GM12864 (cell line): ENCODE measurements at regions not wholly inside any gene's neighbourhood (a gene's known extent, or its start where the extent isn't known, plus 50 kb on each side); places are given as distances from the start of the nearest gene placed in this dataset.

Source experiments
- DNase-seq: peaks from one replicate; pipeline ENCODE4 v3.0.0-alpha.2; 2011; ENCODE audit warnings: low read depth
- H3K4me3 ChIP-seq: 2 replicates; pipeline ENCODE4 v1.5.1; 2011; ENCODE audit warnings: mild to moderate bottlenecking, low read depth, low read length, control low read depth
- TF ChIP-seq, protein P1 (sequence below): IDR thresholded peaks from 2 replicates; pipeline ENCODE4 v1.5.1; 2011; ENCODE audit warnings: low read depth, mild to moderate bottlenecking, moderate library complexity, low read length, control low read depth, inconsistent platforms; ENCODE audit errors: missing control alignments

- H3K4me3 ChIP-seq = no peak overlapping the region
- DNase-seq = no peak
- TF ChIP-seq, protein P1, sequence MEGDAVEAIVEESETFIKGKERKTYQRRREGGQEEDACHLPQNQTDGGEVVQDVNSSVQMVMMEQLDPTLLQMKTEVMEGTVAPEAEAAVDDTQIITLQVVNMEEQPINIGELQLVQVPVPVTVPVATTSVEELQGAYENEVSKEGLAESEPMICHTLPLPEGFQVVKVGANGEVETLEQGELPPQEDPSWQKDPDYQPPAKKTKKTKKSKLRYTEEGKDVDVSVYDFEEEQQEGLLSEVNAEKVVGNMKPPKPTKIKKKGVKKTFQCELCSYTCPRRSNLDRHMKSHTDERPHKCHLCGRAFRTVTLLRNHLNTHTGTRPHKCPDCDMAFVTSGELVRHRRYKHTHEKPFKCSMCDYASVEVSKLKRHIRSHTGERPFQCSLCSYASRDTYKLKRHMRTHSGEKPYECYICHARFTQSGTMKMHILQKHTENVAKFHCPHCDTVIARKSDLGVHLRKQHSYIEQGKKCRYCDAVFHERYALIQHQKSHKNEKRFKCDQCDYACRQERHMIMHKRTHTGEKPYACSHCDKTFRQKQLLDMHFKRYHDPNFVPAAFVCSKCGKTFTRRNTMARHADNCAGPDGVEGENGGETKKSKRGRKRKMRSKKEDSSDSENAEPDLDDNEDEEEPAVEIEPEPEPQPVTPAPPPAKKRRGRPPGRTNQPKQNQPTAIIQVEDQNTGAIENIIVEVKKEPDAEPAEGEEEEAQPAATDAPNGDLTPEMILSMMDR = no peak
These were observed 809.9 kb upstream of the RGS18 start for GRCh38 chr1:191348328-191348727.

- H3K4me3 ChIP-seq = no peak overlapping the region
- DNase-seq = no peak
- TF ChIP-seq, protein P1 = no peak
These were observed 807.3 kb upstream of the RGS18 start for GRCh38 chr1:191350938-191351337.

- no peak for DNase-seq
- H3K4me3 ChIP-seq = no peak overlapping the region
- TF ChIP-seq, protein P1 = no peak
These were observed 799.5 kb upstream of the RGS18 start for GRCh38 chr1:191358724-191359123.

DNA sequence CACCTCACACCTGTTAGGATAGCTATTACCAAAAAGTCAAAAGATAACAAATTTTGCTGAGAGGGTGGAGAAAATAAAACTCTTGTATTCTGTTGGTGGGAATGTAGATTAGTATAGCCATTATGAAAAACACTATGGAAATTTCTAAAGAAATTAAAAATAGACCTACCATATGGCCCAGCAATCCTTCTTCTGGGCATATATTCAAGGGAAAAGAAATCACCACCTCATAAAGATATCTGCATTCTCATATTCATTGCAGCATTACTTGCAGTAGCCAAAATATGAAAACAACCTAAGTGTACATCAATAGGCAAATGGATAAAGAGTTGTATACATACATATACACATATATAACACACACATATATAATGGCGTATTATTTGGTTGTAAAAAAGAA lies 791.6 kb upstream of the RGS18 start:
- TF ChIP-seq, protein P1 = no peak
- H3K4me3 ChIP-seq = no peak overlapping the region
- no peak for DNase-seq

GRCh38 chr1:191368891-191369654 lies 789.2 kb upstream of the RGS18 start:
- TF ChIP-seq, protein P1 = no peak
- no peak overlapping the region for H3K4me3 ChIP-seq
- no peak for DNase-seq

- no peak for DNase-seq
These were observed 786.6 kb upstream of the RGS18 start for GRCh38 chr1:191371626-191372025.

DNA sequence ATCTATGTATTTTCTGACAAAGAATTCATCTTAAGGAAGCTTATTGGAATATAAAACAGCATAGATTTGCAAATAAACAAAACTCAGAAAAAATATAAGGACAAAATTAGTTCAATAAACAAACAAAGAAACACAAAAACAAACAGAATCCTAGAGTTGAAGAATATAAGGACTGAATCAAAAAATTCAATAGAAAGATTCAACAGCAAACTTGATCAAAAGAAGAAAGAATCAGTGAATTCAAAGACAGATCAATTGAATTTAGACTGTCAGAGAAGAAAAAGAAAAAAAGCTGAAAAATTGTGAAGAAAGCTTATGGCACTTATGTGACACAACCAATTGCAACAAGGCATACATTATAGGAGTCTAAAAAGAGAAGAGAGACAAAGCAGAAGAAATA lies 770.0 kb upstream of the RGS18 start:
- no peak for DNase-seq
- TF ChIP-seq, protein P1 = no peak
- no peak overlapping the region for H3K4me3 ChIP-seq

More at GRCh38 chr1:191371626-191372025, 786.6 kb upstream of the RGS18 start:
- TF ChIP-seq, protein P1 = no peak
- H3K4me3 ChIP-seq = no peak overlapping the region
